ENCODE measurements at regions not wholly inside any gene's neighbourhood (a gene's known extent, or its start where the extent isn't known, plus 50 kb on each side); places are given as distances from the start of the nearest gene placed in this dataset.

GRCh38 chr1:199759268-199759730, 268.2 kb upstream of the NR5A2 start:
- no peak for FAIRE-seq

GRCh38 chr1:199762572-199762971, 264.9 kb upstream of the NR5A2 start:
- no peak for FAIRE-seq

GRCh38 chr1:199766218-199766792, 261.2 kb upstream of the NR5A2 start:
- FAIRE-seq = no peak

GRCh38 chr1:199767700-199768099, 259.8 kb upstream of the NR5A2 start:
- FAIRE-seq = no peak

GRCh38 chr1:199774433-199775089, 252.9 kb upstream of the NR5A2 start:
- FAIRE-seq = no peak

GRCh38 chr1:199776768-199777497, 250.6 kb upstream of the NR5A2 start:
- FAIRE-seq = no peak

GRCh38 chr1:199778324-199778955, 249.1 kb upstream of the NR5A2 start:
- FAIRE-seq = no peak

GRCh38 chr1:199780091-199780490, 247.4 kb upstream of the NR5A2 start:
- no peak for FAIRE-seq

GRCh38 chr1:199780948-199781670, 246.4 kb upstream of the NR5A2 start:
- peak; percentile 84 for FAIRE-seq

GRCh38 chr1:199784138-199784895, 243.2 kb upstream of the NR5A2 start:
- FAIRE-seq = no peak

- FAIRE-seq = no peak
Measured at GRCh38 chr1:199786695-199787094, 240.8 kb upstream of the NR5A2 start.

- FAIRE-seq = no peak
Measured at GRCh38 chr1:199789141-199789540, 238.4 kb upstream of the NR5A2 start.

GRCh38 chr1:199791495-199791894, 236.0 kb upstream of the NR5A2 start:
- no peak for FAIRE-seq

- FAIRE-seq = peak; percentile 61
Measured at GRCh38 chr1:199792874-199793273, 234.6 kb upstream of the NR5A2 start.

GRCh38 chr1:199794105-199794863, 233.2 kb upstream of the NR5A2 start:
- FAIRE-seq = no peak

- FAIRE-seq = no peak
Measured at GRCh38 chr1:199799116-199799515, 228.4 kb upstream of the NR5A2 start.

GRCh38 chr1:199804526-199804925, 223.0 kb upstream of the NR5A2 start:
- no peak for FAIRE-seq

GRCh38 chr1:199808110-199808870, 219.2 kb upstream of the NR5A2 start:
- no peak for FAIRE-seq

GRCh38 chr1:199809311-199809710, 218.2 kb upstream of the NR5A2 start:
- no peak for FAIRE-seq

GRCh38 chr1:199811163-199811562, 216.3 kb upstream of the NR5A2 start:
- no peak for FAIRE-seq

All from colon (tissue), 2 donors.